H1 (cell line): ENCODE measurements at regions not wholly inside any gene's neighbourhood (a gene's known extent, or its start where the extent isn't known, plus 50 kb on each side); places are given as distances from the start of the nearest gene placed in this dataset.

ENCODE experiments used
- CTCF ChIA-PET: fragments of 300-600 bp; sonication (Branson Sonifier 250); formaldehyde crosslinking; loops from one replicate; lab custom pipeline; 2021; ENCODE audit not compliant: partially characterized antibody; lab: Charles Lee
- POLR2A ChIA-PET: fragments of 300-600 bp; sonication (Branson Sonifier 250); formaldehyde crosslinking; loops from one replicate; lab custom pipeline; 2021; ENCODE audit warnings: inconsistent platforms; ENCODE audit not compliant: partially characterized antibody; lab: Charles Lee
- DNase-seq, 2 experiments: peaks; one replicate each; pipeline versions ENCODE4 v3.0.0 to v3.0.0-alpha.2; 2010 to 2022; ENCODE audit warnings: low spot score in 2 of 2, low read depth in 1 of 2, mixed read lengths in 1 of 2
- FAIRE-seq: peaks from 2 replicates; lab custom pipeline; 2011; peaks lifted over from hg19 to GRCh38; lab: Jason Lieb, UNC
- H2AFZ ChIP-seq: 2 replicates; pipeline ENCODE4 v1.8.1; 2012; ENCODE audit warnings: low read length, inconsistent platforms
- H2AK5ac ChIP-seq: 2 replicates; pipeline ENCODE4 v1.6.1; 2013; ENCODE audit warnings: low read depth, low read length
- H2BK120ac ChIP-seq: replicated peaks from 2 replicates; pipeline ENCODE3; 2013; ENCODE audit warnings: low read depth, low read length, inconsistent platforms
- H2BK12ac ChIP-seq: 2 replicates; pipeline ENCODE4 v1.6.1; 2013; ENCODE audit warnings: low read depth, low read length
- H2BK15ac ChIP-seq: 2 replicates; pipeline ENCODE4 v1.6.1; 2013; ENCODE audit warnings: low read length
- H2BK20ac ChIP-seq: 2 replicates; pipeline ENCODE4 v1.6.1; 2013; ENCODE audit warnings: low read length
- H2BK5ac ChIP-seq: 2 replicates; pipeline ENCODE4 v1.6.1; 2013; ENCODE audit warnings: low read depth, low read length
- H3K14ac ChIP-seq: 2 replicates; pipeline ENCODE4 v1.6.1; 2013; ENCODE audit warnings: inconsistent platforms; ENCODE audit not compliant: insufficient read length
- H3K18ac ChIP-seq: 2 replicates; pipeline ENCODE4 v1.6.1; 2013; ENCODE audit warnings: low read length; ENCODE audit errors: extremely low read depth
- H3K23ac ChIP-seq: 2 replicates; pipeline ENCODE4 v1.6.1; 2013; ENCODE audit warnings: inconsistent platforms; ENCODE audit not compliant: insufficient read length
- H3K23me2 ChIP-seq: 2 replicates; pipeline ENCODE4 v1.6.1; 2013; ENCODE audit warnings: low read depth, low read length
- H3K27ac ChIP-seq: 2 replicates; pipeline ENCODE4 v1.6.1; 2011; ENCODE audit warnings: low read depth, low read length, inconsistent platforms
- H3K27me3 ChIP-seq, 4 experiments: replicated peaks in 1 of 4; 1 replicate in 1 of 4; 2 replicates in 3 of 4; pipeline versions ENCODE4 v1.6.1 to v1.8.1; 2011 to 2013; ENCODE audit warnings: low read length in 3 of 4, mild to moderate bottlenecking in 3 of 4, inconsistent platforms in 2 of 4, mixed read lengths in 2 of 4, moderate library complexity in 1 of 4; ENCODE audit not compliant: control insufficient read depth in 3 of 4, insufficient read depth in 3 of 4; ENCODE audit errors: extremely low read depth in 1 of 4
- H3K36me3 ChIP-seq, 4 experiments: 2 replicates each; pipeline versions ENCODE4 v1.6.1 to v1.8.1; 2011 to 2013; ENCODE audit warnings: mild to moderate bottlenecking in 4 of 4, low read length in 3 of 4, moderate library complexity in 2 of 4, control low read depth in 1 of 4, inconsistent platforms in 1 of 4; ENCODE audit not compliant: insufficient read depth in 4 of 4, control insufficient read depth in 2 of 4
- H3K4ac ChIP-seq: replicated peaks from 2 replicates; pipeline ENCODE3; 2013; ENCODE audit warnings: low read length, low read depth, mixed read lengths, inconsistent platforms; ENCODE audit not compliant: insufficient read length
- H3K4me1 ChIP-seq, 4 experiments: replicated peaks in 1 of 4; 1 replicate in 1 of 4; 2 replicates in 3 of 4; pipeline versions ENCODE4 v1.6.1 to v1.8.1; 2011 to 2013; ENCODE audit warnings: low read length in 3 of 4, inconsistent platforms in 2 of 4, mixed read lengths in 1 of 4; ENCODE audit not compliant: insufficient read depth in 4 of 4, control insufficient read depth in 3 of 4
- H3K4me2 ChIP-seq, 2 experiments: 2 replicates each; pipeline versions ENCODE4 v1.6.1 to v1.8.1; 2011 to 2013; ENCODE audit warnings: low read depth in 2 of 2, low read length in 2 of 2, control low read depth in 1 of 2, inconsistent platforms in 1 of 2, mild to moderate bottlenecking in 1 of 2; ENCODE audit not compliant: insufficient read depth in 1 of 2
- H3K4me3 ChIP-seq, 4 experiments: fragments of 200-600, 300-600 bp in 1 of 4; sonication (generic), shearing (Covaris generic), sonication (Bioruptor Twin) in 1 of 4; 2 replicates each; pipeline versions ENCODE4 v1.5.1 to v1.8.1; 2011 to 2016; ENCODE audit warnings: low read length in 4 of 4, low read depth in 3 of 4, control low read depth in 2 of 4, inconsistent platforms in 2 of 4, mild to moderate bottlenecking in 2 of 4, mixed read lengths in 1 of 4, moderate library complexity in 1 of 4; ENCODE audit not compliant: insufficient read depth in 2 of 4; ENCODE audit errors: extremely low read depth in 1 of 4
- H3K56ac ChIP-seq: replicated peaks from 2 replicates; pipeline ENCODE3; 2013; ENCODE audit warnings: low read depth, mild to moderate bottlenecking, mixed read lengths, low read length, inconsistent platforms; ENCODE audit not compliant: insufficient read length
- H3K79me1 ChIP-seq: 2 replicates; pipeline ENCODE4 v1.6.1; 2013; ENCODE audit warnings: low read depth, low read length, control low read depth
- H3K79me2 ChIP-seq, 2 experiments: 2 replicates each; pipeline versions ENCODE4 v1.6.1 to v1.8.1; 2012 to 2013; ENCODE audit warnings: low read length in 2 of 2, mild to moderate bottlenecking in 2 of 2, inconsistent platforms in 1 of 2; ENCODE audit not compliant: insufficient read depth in 2 of 2, control insufficient read depth in 1 of 2
- H3K9ac ChIP-seq, 4 experiments: replicated peaks in 1 of 4; 1 replicate in 1 of 4; 2 replicates in 3 of 4; pipeline versions ENCODE4 v1.6.1 to v1.8.1; 2011 to 2013; ENCODE audit warnings: low read depth in 3 of 4, low read length in 3 of 4, control low read depth in 2 of 4, mild to moderate bottlenecking in 2 of 4, moderate library complexity in 2 of 4, inconsistent platforms in 1 of 4; ENCODE audit errors: extremely low read depth in 1 of 4
- H3K9me3 ChIP-seq, 2 experiments: 2 replicates each; pipeline versions ENCODE4 v1.6.1 to v1.8.1; 2012 to 2013; ENCODE audit warnings: mild to moderate bottlenecking in 2 of 2, moderate library complexity in 2 of 2, control low read depth in 1 of 2, inconsistent platforms in 1 of 2, low read depth in 1 of 2, low read length in 1 of 2, mixed read lengths in 1 of 2; ENCODE audit not compliant: insufficient read depth in 2 of 2
- H4K20me1 ChIP-seq, 2 experiments: replicated peaks in 1 of 2; 2 replicates each; pipeline versions ENCODE3 to v1.8.1; 2011 to 2013; ENCODE audit warnings: inconsistent platforms in 2 of 2, low read length in 2 of 2, mild to moderate bottlenecking in 1 of 2; ENCODE audit not compliant: insufficient read depth in 2 of 2, control insufficient read depth in 1 of 2
- H4K5ac ChIP-seq: 2 replicates; pipeline ENCODE4 v1.6.1; 2013; ENCODE audit warnings: low read length, low read depth, mixed read lengths, inconsistent platforms; ENCODE audit not compliant: insufficient read length
- H4K8ac ChIP-seq: 2 replicates; pipeline ENCODE4 v1.8.0; 2013; ENCODE audit warnings: mild to moderate bottlenecking, moderate library complexity, low read length, inconsistent platforms; ENCODE audit not compliant: insufficient read depth; ENCODE audit errors: extremely low read depth
- H4K91ac ChIP-seq: replicated peaks from 2 replicates; pipeline ENCODE3; 2013; ENCODE audit warnings: low read length, mixed read lengths, inconsistent platforms; ENCODE audit not compliant: insufficient read length
- WGBS, 2 experiments: shearing (Covaris generic) in 1 of 2; methylation state at CpG; one replicate each; pipeline versions ENCODE4 v1.1.6 to v1.1.7; 2013 to 2015; ENCODE audit warnings: low lambda C conversion rate in 2 of 2, mixed read lengths in 2 of 2, inconsistent platforms in 1 of 2, low coverage in 1 of 2, missing lambda C conversion rate in 1 of 2; ENCODE audit not compliant: insufficient replicate concordance in 2 of 2, insufficient coverage in 1 of 2, insufficient read length in 1 of 2; ENCODE audit errors: extremely low coverage in 1 of 2, missing lambda C conversion rate in 1 of 2; 5-methylcytosine and 5-hydroxymethylcytosine counted together
- TF ChIP-seq, protein P1 (sequence below): fragments of 300-600 bp; sonication (generic); IDR thresholded peaks from 2 replicates; pipeline ENCODE4 v1.7.1; 2012; ENCODE audit warnings: low read length, moderate library complexity, mild to moderate bottlenecking, inconsistent platforms; ENCODE audit not compliant: insufficient replicate concordance

DNA sequence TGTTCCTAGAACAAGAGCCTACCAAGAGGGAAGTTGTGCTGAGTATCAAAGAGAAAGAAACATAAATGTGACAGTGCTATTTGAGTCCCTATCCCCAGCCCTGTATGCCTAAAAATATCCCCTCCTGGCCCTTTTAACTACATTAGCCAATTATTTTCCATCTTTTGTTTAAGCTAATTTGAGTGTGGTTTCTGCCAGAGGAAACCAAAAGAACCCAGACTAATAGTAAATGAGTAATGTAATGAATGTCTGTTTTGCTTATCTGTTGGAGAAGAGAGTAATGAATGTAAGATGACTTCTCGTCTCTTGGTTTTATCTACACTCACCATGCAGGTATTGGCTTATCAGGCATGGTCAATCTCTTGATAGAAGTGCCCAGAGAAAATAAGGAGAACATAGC is 134.4 kb upstream of the CDK1 start:
- Histone ChIP-seq H3K79me1 (no peaks in the 10 kb centered on the region), H3K27me3 (no peaks in the 10 kb centered on the region), H3K23ac (no peak overlapping the region), H2BK120ac (no peak overlapping the region), H4K91ac (no peak overlapping the region), H3K56ac (no peak overlapping the region), H2BK12ac (no peak overlapping the region), H3K36me3 (no peaks in the 10 kb centered on the region), H3K14ac (no peak overlapping the region), H3K9ac (no peak overlapping the region), H3K4me2 (no peak overlapping the region), H4K5ac (no peak overlapping the region), H3K4me1 (no peaks in the 10 kb centered on the region), H4K20me1 (no peaks in the 10 kb centered on the region), H3K23me2 (no peaks in the 10 kb centered on the region), H2BK5ac (no peak overlapping the region), H3K27ac (no peak overlapping the region), H4K8ac (no peak overlapping the region), H3K4me3 (no peak overlapping the region), H2AK5ac (no peak overlapping the region), H2AFZ (no peak overlapping the region), H3K18ac (no peak overlapping the region), H2BK15ac (no peak overlapping the region), H3K9me3 (peaks cover 0 to 3% of the 10 kb centered on the region in 2 experiments; a peak in 1 of 4 replicates), H3K79me2 (no peaks in the 10 kb centered on the region), H3K4ac (no peak overlapping the region), H2BK20ac (no peak overlapping the region)
- 100% methylated on average over 1 of the region's 1 CpG; no CpG with 5 or more reads in 1 of the 2 experiments for WGBS, 2 experiments
- ChIA-PET POLR2A (no interaction called here), CTCF (interaction anchor here (1.1 to 5.0 kb wide), 3 partner anchors 8 to 199 kb away, joined by 4 to 41 read pairs (median 4); no protein-coding TSS in a partner anchor)
- DNase-seq (no peak), FAIRE-seq (no peak)
- TF ChIP-seq, protein P1, sequence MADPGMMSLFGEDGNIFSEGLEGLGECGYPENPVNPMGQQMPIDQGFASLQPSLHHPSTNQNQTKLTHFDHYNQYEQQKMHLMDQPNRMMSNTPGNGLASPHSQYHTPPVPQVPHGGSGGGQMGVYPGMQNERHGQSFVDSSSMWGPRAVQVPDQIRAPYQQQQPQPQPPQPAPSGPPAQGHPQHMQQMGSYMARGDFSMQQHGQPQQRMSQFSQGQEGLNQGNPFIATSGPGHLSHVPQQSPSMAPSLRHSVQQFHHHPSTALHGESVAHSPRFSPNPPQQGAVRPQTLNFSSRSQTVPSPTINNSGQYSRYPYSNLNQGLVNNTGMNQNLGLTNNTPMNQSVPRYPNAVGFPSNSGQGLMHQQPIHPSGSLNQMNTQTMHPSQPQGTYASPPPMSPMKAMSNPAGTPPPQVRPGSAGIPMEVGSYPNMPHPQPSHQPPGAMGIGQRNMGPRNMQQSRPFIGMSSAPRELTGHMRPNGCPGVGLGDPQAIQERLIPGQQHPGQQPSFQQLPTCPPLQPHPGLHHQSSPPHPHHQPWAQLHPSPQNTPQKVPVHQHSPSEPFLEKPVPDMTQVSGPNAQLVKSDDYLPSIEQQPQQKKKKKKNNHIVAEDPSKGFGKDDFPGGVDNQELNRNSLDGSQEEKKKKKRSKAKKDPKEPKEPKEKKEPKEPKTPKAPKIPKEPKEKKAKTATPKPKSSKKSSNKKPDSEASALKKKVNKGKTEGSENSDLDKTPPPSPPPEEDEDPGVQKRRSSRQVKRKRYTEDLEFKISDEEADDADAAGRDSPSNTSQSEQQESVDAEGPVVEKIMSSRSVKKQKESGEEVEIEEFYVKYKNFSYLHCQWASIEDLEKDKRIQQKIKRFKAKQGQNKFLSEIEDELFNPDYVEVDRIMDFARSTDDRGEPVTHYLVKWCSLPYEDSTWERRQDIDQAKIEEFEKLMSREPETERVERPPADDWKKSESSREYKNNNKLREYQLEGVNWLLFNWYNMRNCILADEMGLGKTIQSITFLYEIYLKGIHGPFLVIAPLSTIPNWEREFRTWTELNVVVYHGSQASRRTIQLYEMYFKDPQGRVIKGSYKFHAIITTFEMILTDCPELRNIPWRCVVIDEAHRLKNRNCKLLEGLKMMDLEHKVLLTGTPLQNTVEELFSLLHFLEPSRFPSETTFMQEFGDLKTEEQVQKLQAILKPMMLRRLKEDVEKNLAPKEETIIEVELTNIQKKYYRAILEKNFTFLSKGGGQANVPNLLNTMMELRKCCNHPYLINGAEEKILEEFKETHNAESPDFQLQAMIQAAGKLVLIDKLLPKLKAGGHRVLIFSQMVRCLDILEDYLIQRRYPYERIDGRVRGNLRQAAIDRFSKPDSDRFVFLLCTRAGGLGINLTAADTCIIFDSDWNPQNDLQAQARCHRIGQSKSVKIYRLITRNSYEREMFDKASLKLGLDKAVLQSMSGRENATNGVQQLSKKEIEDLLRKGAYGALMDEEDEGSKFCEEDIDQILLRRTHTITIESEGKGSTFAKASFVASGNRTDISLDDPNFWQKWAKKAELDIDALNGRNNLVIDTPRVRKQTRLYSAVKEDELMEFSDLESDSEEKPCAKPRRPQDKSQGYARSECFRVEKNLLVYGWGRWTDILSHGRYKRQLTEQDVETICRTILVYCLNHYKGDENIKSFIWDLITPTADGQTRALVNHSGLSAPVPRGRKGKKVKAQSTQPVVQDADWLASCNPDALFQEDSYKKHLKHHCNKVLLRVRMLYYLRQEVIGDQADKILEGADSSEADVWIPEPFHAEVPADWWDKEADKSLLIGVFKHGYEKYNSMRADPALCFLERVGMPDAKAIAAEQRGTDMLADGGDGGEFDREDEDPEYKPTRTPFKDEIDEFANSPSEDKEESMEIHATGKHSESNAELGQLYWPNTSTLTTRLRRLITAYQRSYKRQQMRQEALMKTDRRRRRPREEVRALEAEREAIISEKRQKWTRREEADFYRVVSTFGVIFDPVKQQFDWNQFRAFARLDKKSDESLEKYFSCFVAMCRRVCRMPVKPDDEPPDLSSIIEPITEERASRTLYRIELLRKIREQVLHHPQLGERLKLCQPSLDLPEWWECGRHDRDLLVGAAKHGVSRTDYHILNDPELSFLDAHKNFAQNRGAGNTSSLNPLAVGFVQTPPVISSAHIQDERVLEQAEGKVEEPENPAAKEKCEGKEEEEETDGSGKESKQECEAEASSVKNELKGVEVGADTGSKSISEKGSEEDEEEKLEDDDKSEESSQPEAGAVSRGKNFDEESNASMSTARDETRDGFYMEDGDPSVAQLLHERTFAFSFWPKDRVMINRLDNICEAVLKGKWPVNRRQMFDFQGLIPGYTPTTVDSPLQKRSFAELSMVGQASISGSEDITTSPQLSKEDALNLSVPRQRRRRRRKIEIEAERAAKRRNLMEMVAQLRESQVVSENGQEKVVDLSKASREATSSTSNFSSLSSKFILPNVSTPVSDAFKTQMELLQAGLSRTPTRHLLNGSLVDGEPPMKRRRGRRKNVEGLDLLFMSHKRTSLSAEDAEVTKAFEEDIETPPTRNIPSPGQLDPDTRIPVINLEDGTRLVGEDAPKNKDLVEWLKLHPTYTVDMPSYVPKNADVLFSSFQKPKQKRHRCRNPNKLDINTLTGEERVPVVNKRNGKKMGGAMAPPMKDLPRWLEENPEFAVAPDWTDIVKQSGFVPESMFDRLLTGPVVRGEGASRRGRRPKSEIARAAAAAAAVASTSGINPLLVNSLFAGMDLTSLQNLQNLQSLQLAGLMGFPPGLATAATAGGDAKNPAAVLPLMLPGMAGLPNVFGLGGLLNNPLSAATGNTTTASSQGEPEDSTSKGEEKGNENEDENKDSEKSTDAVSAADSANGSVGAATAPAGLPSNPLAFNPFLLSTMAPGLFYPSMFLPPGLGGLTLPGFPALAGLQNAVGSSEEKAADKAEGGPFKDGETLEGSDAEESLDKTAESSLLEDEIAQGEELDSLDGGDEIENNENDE: no peak
